Activated naive CD8-positive, alpha-beta T cell (primary cell): ENCODE measurements at regions not wholly inside any gene's neighbourhood (a gene's known extent, or its start where the extent isn't known, plus 50 kb on each side); places are given as distances from the start of the nearest gene placed in this dataset.

Source experiments
- H3K27ac Mint-ChIP-seq: one replicate; pipeline ENCODE4 v1.8.0; 2021; ENCODE audit warnings: mixed read lengths
- H3K27me3 Mint-ChIP-seq: one replicate; pipeline ENCODE4 v1.8.0; 2021; ENCODE audit warnings: mixed read lengths
- H3K36me3 Mint-ChIP-seq: one replicate; pipeline ENCODE4 v1.8.0; 2021; ENCODE audit warnings: mixed read lengths
- H3K4me1 Mint-ChIP-seq: one replicate; pipeline ENCODE4 v1.8.0; 2021; ENCODE audit warnings: low read depth, mixed read lengths
- H3K4me3 Mint-ChIP-seq: one replicate; pipeline ENCODE4 v1.8.0; 2021; ENCODE audit warnings: mild to moderate bottlenecking, mixed read lengths
- H3K9me3 Mint-ChIP-seq: one replicate; pipeline ENCODE4 v1.8.0; 2021; ENCODE audit warnings: low read depth, mixed read lengths

DNA sequence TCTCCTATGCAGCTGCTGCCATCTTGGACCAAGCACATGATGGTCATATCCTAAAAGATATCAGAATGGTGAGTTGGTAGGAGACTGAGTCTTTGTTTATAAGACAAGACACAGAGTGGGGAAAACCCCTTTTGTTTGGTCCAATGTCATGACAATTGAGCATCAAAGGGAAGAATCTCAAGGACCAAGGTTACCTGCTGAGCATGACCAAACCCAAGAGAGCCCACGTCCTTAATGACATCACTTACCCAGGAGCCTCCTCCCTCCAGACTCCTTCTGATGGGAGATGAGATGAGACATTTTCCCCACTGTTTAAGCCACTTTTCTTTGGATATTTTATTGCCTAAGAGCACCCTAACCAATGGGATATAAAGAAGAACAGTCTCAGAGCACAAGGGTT, 478.1 kb downstream of the NPIPA7 start:
- Mint-ChIP-seq H3K4me3 (no peak overlapping the region), H3K36me3 (no peaks in the 10 kb centered on the region), H3K27me3 (peaks cover 11% of the 10 kb centered on the region), H3K27ac (no peak overlapping the region), H3K9me3 (no peaks in the 10 kb centered on the region), H3K4me1 (no peaks in the 10 kb centered on the region)

GRCh38 chr16:16857603-16858283, 478.8 kb downstream of the NPIPA7 start:
- no peaks in the 10 kb centered on the region for H3K4me1 Mint-ChIP-seq
- no peaks in the 10 kb centered on the region for H3K9me3 Mint-ChIP-seq
- H3K27ac Mint-ChIP-seq: no peak overlapping the region
- no peaks in the 10 kb centered on the region for H3K36me3 Mint-ChIP-seq
- peaks cover 11% of the 10 kb centered on the region for H3K27me3 Mint-ChIP-seq
- H3K4me3 Mint-ChIP-seq: no peak overlapping the region

- no peaks in the 10 kb centered on the region for H3K9me3 Mint-ChIP-seq
- H3K27me3 Mint-ChIP-seq: peaks cover 2% of the 10 kb centered on the region
- H3K4me3 Mint-ChIP-seq: no peak overlapping the region
- H3K4me1 Mint-ChIP-seq: no peaks in the 10 kb centered on the region
- H3K27ac Mint-ChIP-seq: no peak overlapping the region
- H3K36me3 Mint-ChIP-seq: no peaks in the 10 kb centered on the region
Measured at GRCh38 chr16:16861546-16861945, 482.6 kb downstream of the NPIPA7 start.

DNA sequence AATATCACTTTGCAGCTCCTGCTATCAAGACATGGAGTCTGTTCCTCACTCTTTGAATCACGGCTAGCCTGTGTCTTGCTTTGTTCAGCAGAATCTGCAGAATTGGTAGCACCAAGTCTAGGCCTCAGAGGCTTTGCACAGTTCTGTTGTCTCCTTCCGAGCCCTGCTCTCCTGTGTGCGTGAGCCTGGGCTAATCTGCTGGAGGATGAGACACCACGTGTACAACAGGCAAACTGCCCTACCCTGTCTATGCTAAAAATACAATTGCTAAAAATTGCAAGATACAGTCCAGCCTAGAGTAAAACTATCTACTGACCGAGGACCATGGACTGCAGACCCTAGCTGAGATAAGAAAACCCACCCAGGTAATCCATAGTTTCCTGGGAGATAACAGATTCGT, 484.7 kb downstream of the NPIPA7 start:
- Mint-ChIP-seq H3K27ac (no peak overlapping the region), H3K27me3 (peaks cover 2% of the 10 kb centered on the region), H3K36me3 (no peaks in the 10 kb centered on the region), H3K9me3 (no peaks in the 10 kb centered on the region), H3K4me1 (no peaks in the 10 kb centered on the region), H3K4me3 (no peak overlapping the region)

- Mint-ChIP-seq H3K27me3 (peaks cover 2% of the 10 kb centered on the region), H3K27ac (no peak overlapping the region), H3K36me3 (no peaks in the 10 kb centered on the region), H3K9me3 (no peaks in the 10 kb centered on the region), H3K4me3 (no peak overlapping the region), H3K4me1 (no peaks in the 10 kb centered on the region)
Measured at GRCh38 chr16:16864536-16864935, 485.6 kb downstream of the NPIPA7 start.

GRCh38 chr16:16865374-16865773, 486.4 kb downstream of the NPIPA7 start:
- no peaks in the 10 kb centered on the region for H3K36me3 Mint-ChIP-seq
- no peaks in the 10 kb centered on the region for H3K4me1 Mint-ChIP-seq
- H3K27me3 Mint-ChIP-seq: peaks cover 5% of the 10 kb centered on the region
- H3K9me3 Mint-ChIP-seq: no peaks in the 10 kb centered on the region
- no peak overlapping the region for H3K4me3 Mint-ChIP-seq
- H3K27ac Mint-ChIP-seq: no peak overlapping the region

DNA sequence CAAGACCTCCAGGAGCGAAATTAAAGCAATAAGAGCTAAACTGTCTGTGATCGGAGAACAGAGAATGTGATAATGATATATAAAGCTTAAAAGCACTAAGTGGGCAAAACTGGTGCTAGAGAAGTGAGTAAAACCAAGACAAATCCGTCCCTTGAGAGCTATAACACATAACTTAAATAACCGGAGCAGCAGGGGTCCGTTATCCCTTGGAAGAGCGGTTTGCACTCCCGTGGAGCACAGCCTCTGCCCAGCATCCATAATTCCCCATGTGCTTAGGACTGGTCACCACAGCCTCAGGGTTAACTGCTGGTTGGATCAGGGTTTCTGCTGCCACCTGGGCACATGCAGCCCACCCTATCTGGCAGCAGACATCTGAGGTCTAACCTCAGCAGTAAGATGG, 489.0 kb downstream of the NPIPA7 start:
- H3K9me3 Mint-ChIP-seq: no peaks in the 10 kb centered on the region
- H3K4me1 Mint-ChIP-seq: no peaks in the 10 kb centered on the region
- H3K4me3 Mint-ChIP-seq: no peak overlapping the region
- H3K36me3 Mint-ChIP-seq: no peaks in the 10 kb centered on the region
- H3K27ac Mint-ChIP-seq: no peak overlapping the region
- peaks cover 8% of the 10 kb centered on the region for H3K27me3 Mint-ChIP-seq

DNA sequence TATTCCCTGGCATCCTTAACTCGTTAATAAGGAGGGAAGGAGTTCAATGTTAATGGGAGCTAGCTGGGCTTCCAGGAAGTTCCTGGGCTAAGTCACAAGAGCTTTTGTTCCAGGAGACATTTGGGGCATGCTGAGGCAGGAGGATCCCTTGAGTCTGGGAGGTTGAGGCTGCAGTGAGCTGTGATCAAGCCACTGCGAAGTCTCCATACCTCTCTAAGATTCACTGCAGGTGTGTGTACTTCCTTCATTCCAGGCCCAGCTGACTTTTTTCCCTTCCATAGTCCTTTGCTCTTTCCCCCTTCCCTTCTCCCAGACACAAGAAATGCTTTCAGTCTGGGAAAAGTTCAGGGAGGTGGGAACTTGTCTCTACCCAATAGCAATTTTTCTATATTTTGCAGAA, 489.8 kb downstream of the NPIPA7 start:
- peaks cover 8% of the 10 kb centered on the region for H3K27me3 Mint-ChIP-seq
- no peak overlapping the region for H3K4me3 Mint-ChIP-seq
- no peaks in the 10 kb centered on the region for H3K36me3 Mint-ChIP-seq
- H3K27ac Mint-ChIP-seq: no peak overlapping the region
- no peaks in the 10 kb centered on the region for H3K9me3 Mint-ChIP-seq
- H3K4me1 Mint-ChIP-seq: no peaks in the 10 kb centered on the region

- peaks cover 10% of the 10 kb centered on the region for H3K27me3 Mint-ChIP-seq
- H3K9me3 Mint-ChIP-seq: no peaks in the 10 kb centered on the region
- H3K4me1 Mint-ChIP-seq: no peaks in the 10 kb centered on the region
- no peaks in the 10 kb centered on the region for H3K36me3 Mint-ChIP-seq
- no peak overlapping the region for H3K4me3 Mint-ChIP-seq
- H3K27ac Mint-ChIP-seq: no peak overlapping the region
Measured at GRCh38 chr16:16869746-16870145, 490.8 kb downstream of the NPIPA7 start.

- Mint-ChIP-seq H3K4me1 (no peaks in the 10 kb centered on the region), H3K4me3 (no peak overlapping the region)
Measured at GRCh38 chr16:16871196-16871595, 492.3 kb downstream of the NPIPA7 start.

GRCh38 chr16:16877061-16877460, 498.1 kb downstream of the NPIPA7 start:
- H3K4me3 Mint-ChIP-seq: no peak overlapping the region
- no peaks in the 10 kb centered on the region for H3K9me3 Mint-ChIP-seq
- no peaks in the 10 kb centered on the region for H3K4me1 Mint-ChIP-seq
- H3K27ac Mint-ChIP-seq: no peak overlapping the region
- H3K27me3 Mint-ChIP-seq: peaks cover 5% of the 10 kb centered on the region
- no peaks in the 10 kb centered on the region for H3K36me3 Mint-ChIP-seq

More at GRCh38 chr16:16871196-16871595, 492.3 kb downstream of the NPIPA7 start:
- H3K36me3 Mint-ChIP-seq: no peaks in the 10 kb centered on the region
- H3K9me3 Mint-ChIP-seq: no peaks in the 10 kb centered on the region
- no peak overlapping the region for H3K27ac Mint-ChIP-seq
- peaks cover 10% of the 10 kb centered on the region for H3K27me3 Mint-ChIP-seq

DNA sequence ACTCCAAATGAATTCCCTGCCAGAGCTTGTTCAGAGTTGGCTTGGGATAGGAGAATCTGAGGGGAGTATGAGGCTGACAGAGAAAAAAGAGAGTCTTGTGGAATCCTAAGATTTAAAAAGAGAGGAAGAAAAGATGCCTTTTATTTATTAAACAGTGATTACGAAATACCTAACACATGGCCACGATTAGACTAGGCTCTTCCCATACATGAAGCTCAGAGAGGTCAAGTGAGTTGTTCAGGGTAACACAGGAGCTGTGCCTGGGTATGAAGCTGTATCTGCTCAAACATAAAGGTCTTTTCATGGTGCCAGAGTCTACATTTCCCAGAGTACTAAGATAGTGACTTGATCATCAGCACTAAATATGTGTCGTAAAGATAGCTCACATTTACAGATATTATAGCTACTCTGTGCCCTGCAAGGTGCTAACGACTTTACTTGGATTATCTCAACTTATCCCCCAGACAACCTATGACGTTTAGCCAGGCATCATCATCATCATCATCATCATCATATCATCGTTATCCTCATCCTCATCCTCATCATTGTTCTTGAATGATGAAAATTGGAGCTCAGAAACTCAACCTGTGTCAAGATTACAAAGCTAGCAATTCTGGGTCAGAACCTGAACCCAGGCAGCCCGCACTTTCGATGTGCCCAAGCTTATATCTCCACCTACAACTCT, 500.8 kb downstream of the NPIPA7 start:
- H3K4me3 Mint-ChIP-seq: no peak overlapping the region
- no peaks in the 10 kb centered on the region for H3K4me1 Mint-ChIP-seq
- no peak overlapping the region for H3K27ac Mint-ChIP-seq
- H3K9me3 Mint-ChIP-seq: no peaks in the 10 kb centered on the region
- peaks cover 2% of the 10 kb centered on the region for H3K27me3 Mint-ChIP-seq
- H3K36me3 Mint-ChIP-seq: no peaks in the 10 kb centered on the region

GRCh38 chr16:16881814-16882213, 502.9 kb downstream of the NPIPA7 start:
- Mint-ChIP-seq H3K4me3 (no peak overlapping the region), H3K27ac (no peak overlapping the region), H3K4me1 (no peaks in the 10 kb centered on the region), H3K9me3 (no peaks in the 10 kb centered on the region), H3K27me3 (peaks cover 2% of the 10 kb centered on the region), H3K36me3 (no peaks in the 10 kb centered on the region)

DNA sequence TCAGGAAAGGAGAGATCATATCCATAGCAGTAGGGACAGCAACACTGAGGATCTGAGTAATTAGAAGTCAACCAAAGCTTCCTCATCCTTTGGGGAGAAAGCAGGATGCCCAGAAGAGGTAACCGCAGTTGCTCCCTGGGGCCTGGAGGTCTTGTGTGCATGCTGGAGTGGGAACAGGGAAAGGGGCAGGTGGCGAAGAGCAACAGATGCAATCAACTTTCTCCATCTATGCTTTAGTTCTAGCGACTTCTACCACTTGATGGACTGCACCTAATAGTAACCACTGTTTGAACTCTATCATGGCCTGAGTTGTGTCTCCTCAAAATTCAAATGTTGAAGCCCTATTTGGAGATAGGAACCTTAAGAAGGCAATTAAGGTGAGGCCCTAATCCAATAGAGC, 503.8 kb downstream of the NPIPA7 start:
- Mint-ChIP-seq H3K27ac (no peak overlapping the region), H3K9me3 (no peaks in the 10 kb centered on the region)

GRCh38 chr16:16884451-16884850, 505.5 kb downstream of the NPIPA7 start:
- Mint-ChIP-seq H3K4me3 (no peak overlapping the region), H3K27me3 (no peaks in the 10 kb centered on the region)

More for the DNA sequence above, 503.8 kb downstream of the NPIPA7 start:
- no peak overlapping the region for H3K4me3 Mint-ChIP-seq
- no peaks in the 10 kb centered on the region for H3K4me1 Mint-ChIP-seq
- no peaks in the 10 kb centered on the region for H3K36me3 Mint-ChIP-seq
- peaks cover under 1% of the 10 kb centered on the region for H3K27me3 Mint-ChIP-seq

DNA sequence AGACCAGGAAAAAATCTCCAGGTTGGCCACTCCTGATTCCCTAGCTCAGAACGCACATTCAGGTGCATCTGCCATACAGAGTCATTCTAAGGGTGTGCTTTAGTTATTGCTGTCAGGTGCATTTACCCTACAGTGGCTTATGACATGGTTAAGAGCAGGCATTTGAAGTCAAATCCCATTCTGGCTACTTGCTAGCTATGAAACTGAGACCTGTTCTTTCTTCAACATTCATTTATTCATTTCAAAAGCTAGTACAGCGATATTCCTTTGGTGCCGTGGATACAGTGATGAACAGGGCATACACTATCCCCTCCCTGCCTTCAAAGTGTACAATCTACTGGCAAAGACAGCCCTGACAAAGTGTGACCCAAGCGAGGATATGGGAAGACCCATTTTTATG, 508.3 kb downstream of the NPIPA7 start:
- H3K4me1 Mint-ChIP-seq: no peaks in the 10 kb centered on the region
- no peaks in the 10 kb centered on the region for H3K27me3 Mint-ChIP-seq
- H3K9me3 Mint-ChIP-seq: no peaks in the 10 kb centered on the region
- H3K4me3 Mint-ChIP-seq: no peak overlapping the region
- H3K27ac Mint-ChIP-seq: no peak overlapping the region
- H3K36me3 Mint-ChIP-seq: no peaks in the 10 kb centered on the region

More at GRCh38 chr16:16884451-16884850, 505.5 kb downstream of the NPIPA7 start:
- Mint-ChIP-seq H3K9me3 (no peaks in the 10 kb centered on the region), H3K27ac (no peak overlapping the region), H3K4me1 (no peaks in the 10 kb centered on the region), H3K36me3 (no peaks in the 10 kb centered on the region)
